HEK293T (cell line): ENCODE measurements at regions not wholly inside any gene's neighbourhood (a gene's known extent, or its start where the extent isn't known, plus 50 kb on each side); places are given as distances from the start of the nearest gene placed in this dataset.

Experiments used
- ELF4 ChIP-seq: fragments of 450-650 bp; IDR thresholded peaks from 2 replicates; pipeline ENCODE4 v1.6.1; 2017; ENCODE audit warnings: antibody characterized with exemption
- NFRKB ChIP-seq: fragments of 450-650 bp; IDR thresholded peaks from 2 replicates; pipeline ENCODE4 v1.6.1; 2016; ENCODE audit warnings: mild to moderate bottlenecking, moderate library complexity
- SP1 ChIP-seq: fragments of 450-650 bp; IDR thresholded peaks from 2 replicates; pipeline ENCODE4 v1.6.1; 2017

DNA sequence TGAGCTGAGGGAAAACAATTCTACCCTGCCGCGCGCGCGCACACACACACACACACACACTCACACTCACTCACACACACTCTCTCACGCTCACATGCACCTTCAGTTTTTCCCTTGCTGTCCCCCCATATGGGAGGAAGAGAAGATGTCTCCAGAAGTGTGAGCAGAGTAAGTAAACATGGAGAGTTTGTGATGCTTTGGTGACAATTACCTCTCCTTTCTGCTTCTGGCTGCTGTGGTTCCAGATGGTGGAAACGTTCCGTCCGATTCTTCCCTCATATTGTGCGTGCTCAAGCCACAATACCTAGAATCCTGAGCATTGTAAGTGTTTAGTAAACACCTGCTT lies 86.7 kb downstream of the LINC00237 start:
- TF ChIP-seq SP1 (no peak), ELF4 (no peak), NFRKB (no peak)
